Endothelial cell of umbilical vein (primary cell): ENCODE measurements at regions not wholly inside any gene's neighbourhood (a gene's known extent, or its start where the extent isn't known, plus 50 kb on each side); places are given as distances from the start of the nearest gene placed in this dataset.

Source experiments
- EZH2 ChIP-seq: IDR thresholded peaks from 2 replicates; pipeline ENCODE4 v1.6.1; 2012; ENCODE audit warnings: borderline replicate concordance, low read depth, mild to moderate bottlenecking, moderate library complexity, low read length, inconsistent platforms; ENCODE audit not compliant: severe bottlenecking
- MAX ChIP-seq: IDR thresholded peaks from 2 replicates; pipeline ENCODE4 v1.6.1; 2011; ENCODE audit not compliant: insufficient read depth, insufficient read length
- MYC ChIP-seq: IDR thresholded peaks from one replicate; pipeline ENCODE4 v1.6.1; 2011; ENCODE audit warnings: mild to moderate bottlenecking, low read depth, low read length
- POLR2AphosphoS5 ChIP-seq: IDR thresholded peaks from 2 replicates; pipeline ENCODE4 v1.6.1; 2012; ENCODE audit warnings: low read depth, mild to moderate bottlenecking, control low read depth, low read length, moderate library complexity; ENCODE audit not compliant: insufficient read depth
- TF ChIP-seq, protein P1 (sequence below), 2 donors: IDR thresholded peaks; 1 replicate in 1 of 2; 2 replicates in 1 of 2; pipeline ENCODE4 v1.5.1; 2011; ENCODE audit warnings: low read length in 2 of 2, mild to moderate bottlenecking in 2 of 2, moderate library complexity in 2 of 2, control low read depth in 1 of 2, inconsistent platforms in 1 of 2, low read depth in 1 of 2; ENCODE audit not compliant: insufficient read depth in 1 of 2; ENCODE audit errors: extremely low read depth in 1 of 2

- TF ChIP-seq, protein P1, sequence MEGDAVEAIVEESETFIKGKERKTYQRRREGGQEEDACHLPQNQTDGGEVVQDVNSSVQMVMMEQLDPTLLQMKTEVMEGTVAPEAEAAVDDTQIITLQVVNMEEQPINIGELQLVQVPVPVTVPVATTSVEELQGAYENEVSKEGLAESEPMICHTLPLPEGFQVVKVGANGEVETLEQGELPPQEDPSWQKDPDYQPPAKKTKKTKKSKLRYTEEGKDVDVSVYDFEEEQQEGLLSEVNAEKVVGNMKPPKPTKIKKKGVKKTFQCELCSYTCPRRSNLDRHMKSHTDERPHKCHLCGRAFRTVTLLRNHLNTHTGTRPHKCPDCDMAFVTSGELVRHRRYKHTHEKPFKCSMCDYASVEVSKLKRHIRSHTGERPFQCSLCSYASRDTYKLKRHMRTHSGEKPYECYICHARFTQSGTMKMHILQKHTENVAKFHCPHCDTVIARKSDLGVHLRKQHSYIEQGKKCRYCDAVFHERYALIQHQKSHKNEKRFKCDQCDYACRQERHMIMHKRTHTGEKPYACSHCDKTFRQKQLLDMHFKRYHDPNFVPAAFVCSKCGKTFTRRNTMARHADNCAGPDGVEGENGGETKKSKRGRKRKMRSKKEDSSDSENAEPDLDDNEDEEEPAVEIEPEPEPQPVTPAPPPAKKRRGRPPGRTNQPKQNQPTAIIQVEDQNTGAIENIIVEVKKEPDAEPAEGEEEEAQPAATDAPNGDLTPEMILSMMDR (IDR thresholded peaks at IDR 0.05; ENCODE audit: extremely low read depth in 1 of 2, insufficient read depth in 1 of 2, low read depth in 1 of 2, low read length in 2 of 2) = no peak
- no peak for TF ChIP-seq EZH2
- TF ChIP-seq MYC = no peak
- no peak for TF ChIP-seq POLR2AphosphoS5
- TF ChIP-seq MAX = no peak
Observed at GRCh38 chr11:109304159-109304558, 117.8 kb upstream of the C11orf87 start.
